ENCODE measurements at regions not wholly inside any gene's neighbourhood (a gene's known extent, or its start where the extent isn't known, plus 50 kb on each side); places are given as distances from the start of the nearest gene placed in this dataset.

DNA sequence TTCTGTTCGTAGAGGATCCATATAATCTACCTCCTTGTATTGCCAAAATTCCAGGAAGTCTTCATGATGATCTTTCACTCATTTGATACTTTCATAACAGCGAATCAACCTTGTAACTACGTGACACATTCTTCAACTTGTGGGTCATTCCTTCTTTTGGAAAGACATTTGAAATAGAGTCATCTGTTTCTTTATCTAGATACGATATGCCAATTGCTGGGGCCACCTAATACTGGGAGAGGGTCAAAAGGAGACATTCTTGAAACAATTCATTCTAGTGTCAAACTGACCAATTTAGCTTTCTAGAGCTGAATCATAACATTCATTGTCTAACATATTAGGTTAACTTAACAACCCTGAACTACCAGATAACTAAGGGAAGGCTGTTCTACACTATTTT lies 62.9 kb upstream of the SMAD1 start:
- Histone ChIP-seq H3F3A (ENCODE audit: insufficient read depth) (no peaks in the 10 kb centered on the region), H2AFZ (no peak overlapping the region), H4K20me1 (ENCODE audit: insufficient read depth) (no peaks in the 10 kb centered on the region), H3K4me1 (ENCODE audit: insufficient read depth) (no peaks in the 10 kb centered on the region), H3K9ac (no peak overlapping the region), H3K27ac (no peak overlapping the region), H3K4me3 (no peak overlapping the region), H3K36me3 (ENCODE audit: low read depth) (no peaks in the 10 kb centered on the region), H3K4me2 (ENCODE audit: unreplicated experiment) (no peak overlapping the region), H3K9me3 (ENCODE audit: low read depth) (no peaks in the 10 kb centered on the region), H3K9me2 (ENCODE audit: insufficient read depth) (no peaks in the 10 kb centered on the region; the same call in 1 of the 2 replicates), H3K79me2 (ENCODE audit: insufficient read depth) (no peaks in the 10 kb centered on the region), H3K27me3 (replicated peaks; ENCODE audit: insufficient read depth) (0 out of 2 replicates have a peak, but pooled peaks cover 5% of the 10 kb centered on the region)
- TF ChIP-seq EZH2phosphoT487 (IDR thresholded peaks at IDR 0.05; ENCODE audit: insufficient read depth, low read depth): no peak
- no peak for TF ChIP-seq EZH2 (IDR thresholded peaks at IDR 0.05; ENCODE audit: insufficient read depth, poor library complexity, severe bottlenecking)
- 55 to 56% methylated on average over 4 of the region's 4 CpGs for WGBS, 2 experiments (ENCODE audit: low coverage in 1 of 2, low lambda C conversion rate in 2 of 2, missing lambda C conversion rate in 2 of 2)
- in situ Hi-C loops (cut with MboI): no loop called here
- no peak for DNase-seq

- in situ Hi-C loops (cut with MboI): no loop called here
- DNase-seq: no peak
- Histone ChIP-seq H3K4me2 (ENCODE audit: unreplicated experiment) (no peak overlapping the region), H4K20me1 (ENCODE audit: insufficient read depth) (no peaks in the 10 kb centered on the region), H3K27me3 (replicated peaks; ENCODE audit: insufficient read depth) (0 out of 2 replicates have a peak, but pooled peaks cover 8% of the 10 kb centered on the region), H3K36me3 (ENCODE audit: low read depth) (no peaks in the 10 kb centered on the region), H3K79me2 (ENCODE audit: insufficient read depth) (no peaks in the 10 kb centered on the region), H3F3A (ENCODE audit: insufficient read depth) (no peaks in the 10 kb centered on the region), H3K4me1 (ENCODE audit: insufficient read depth) (no peaks in the 10 kb centered on the region), H3K27ac (no peak overlapping the region), H2AFZ (no peak overlapping the region), H3K9me3 (ENCODE audit: low read depth) (no peaks in the 10 kb centered on the region), H3K9ac (no peak overlapping the region), H3K9me2 (ENCODE audit: insufficient read depth) (no peaks in the 10 kb centered on the region; the same call in 1 of the 2 replicates), H3K4me3 (no peak overlapping the region)
- WGBS, 2 experiments (ENCODE audit: low coverage in 1 of 2, low lambda C conversion rate in 2 of 2, missing lambda C conversion rate in 2 of 2): 71 to 75% methylated on average over 5 of the region's 5 CpGs
- TF ChIP-seq EZH2 (IDR thresholded peaks at IDR 0.05; ENCODE audit: insufficient read depth, poor library complexity, severe bottlenecking): no peak
- no peak for TF ChIP-seq EZH2phosphoT487 (IDR thresholded peaks at IDR 0.05; ENCODE audit: insufficient read depth, low read depth)
Observed at GRCh38 chr4:145417348-145418130, 64.1 kb upstream of the SMAD1 start.

- Histone ChIP-seq H3K36me3 (ENCODE audit: low read depth) (no peaks in the 10 kb centered on the region), H3K4me3 (no peak overlapping the region), H3K27ac (no peak overlapping the region), H3K27me3 (replicated peaks; ENCODE audit: insufficient read depth) (peaks cover 8% of the 10 kb centered on the region; the same call in 1 of the 2 replicates), H3F3A (ENCODE audit: insufficient read depth) (no peaks in the 10 kb centered on the region), H3K9me3 (ENCODE audit: low read depth) (no peaks in the 10 kb centered on the region), H3K4me2 (ENCODE audit: unreplicated experiment) (no peak overlapping the region), H2AFZ (no peak overlapping the region), H3K79me2 (ENCODE audit: insufficient read depth) (no peaks in the 10 kb centered on the region), H3K9ac (no peak overlapping the region), H3K9me2 (ENCODE audit: insufficient read depth) (no peaks in the 10 kb centered on the region; the same call in 1 of the 2 replicates), H3K4me1 (ENCODE audit: insufficient read depth) (no peaks in the 10 kb centered on the region), H4K20me1 (ENCODE audit: insufficient read depth) (no peaks in the 10 kb centered on the region)
- in situ Hi-C loops (cut with MboI): no loop called here
- TF ChIP-seq EZH2phosphoT487 (IDR thresholded peaks at IDR 0.05; ENCODE audit: insufficient read depth, low read depth) (no peak), EZH2 (IDR thresholded peaks at IDR 0.05; ENCODE audit: insufficient read depth, poor library complexity, severe bottlenecking) (no peak)
- no peak for DNase-seq
- WGBS, 2 experiments (ENCODE audit: low coverage in 1 of 2, low lambda C conversion rate in 2 of 2, missing lambda C conversion rate in 2 of 2): 75 to 80% methylated on average over 1 of the region's 1 CpG
Observed at GRCh38 chr4:145414841-145415240, 66.8 kb upstream of the SMAD1 start.

DNA sequence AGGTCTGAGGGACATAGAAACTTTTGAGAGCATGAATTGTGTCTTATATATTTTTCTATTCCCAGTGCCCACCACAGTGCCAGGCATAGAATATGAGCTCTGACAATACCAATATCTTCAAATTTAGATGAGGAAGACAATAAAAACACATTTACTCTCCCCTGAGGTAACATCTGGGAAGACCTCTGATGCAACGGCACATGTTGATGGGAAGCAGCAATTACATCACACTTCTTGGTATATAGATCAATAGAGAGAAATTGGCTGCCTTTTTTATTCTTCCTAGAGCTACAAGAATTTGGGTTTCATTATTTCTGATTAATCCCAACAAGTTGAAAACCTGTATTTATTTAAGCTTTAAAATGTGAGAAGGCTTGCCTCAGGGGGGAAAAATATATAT lies 67.4 kb upstream of the SMAD1 start:
- no peak overlapping the region for H2AFZ ChIP-seq
- peaks cover 8% of the 10 kb centered on the region; the same call in 1 of the 2 replicates for H3K27me3 ChIP-seq (replicated peaks; ENCODE audit: insufficient read depth)
- H4K20me1 ChIP-seq (ENCODE audit: insufficient read depth): no peaks in the 10 kb centered on the region
- in situ Hi-C loops (cut with MboI): no loop called here
- no peaks in the 10 kb centered on the region for H3K9me3 ChIP-seq (ENCODE audit: low read depth)
- no peak overlapping the region for H3K9ac ChIP-seq
- no peak for TF ChIP-seq EZH2phosphoT487 (IDR thresholded peaks at IDR 0.05; ENCODE audit: insufficient read depth, low read depth)
- TF ChIP-seq EZH2 (IDR thresholded peaks at IDR 0.05; ENCODE audit: insufficient read depth, poor library complexity, severe bottlenecking): no peak
- H3K4me3 ChIP-seq: no peak overlapping the region
- no peak overlapping the region for H3K4me2 ChIP-seq (ENCODE audit: unreplicated experiment)
- no peak overlapping the region for H3K27ac ChIP-seq
- no peak for DNase-seq
- 44 to 59% methylated on average over 1 of the region's 1 CpG for WGBS, 2 experiments (ENCODE audit: low coverage in 1 of 2, low lambda C conversion rate in 2 of 2, missing lambda C conversion rate in 2 of 2)
- H3K4me1 ChIP-seq (ENCODE audit: insufficient read depth): no peaks in the 10 kb centered on the region
- H3K79me2 ChIP-seq (ENCODE audit: insufficient read depth): no peaks in the 10 kb centered on the region
- no peaks in the 10 kb centered on the region for H3K36me3 ChIP-seq (ENCODE audit: low read depth)
- no peaks in the 10 kb centered on the region for H3F3A ChIP-seq (ENCODE audit: insufficient read depth)
- H3K9me2 ChIP-seq (ENCODE audit: insufficient read depth): no peaks in the 10 kb centered on the region; the same call in 1 of the 2 replicates

Data from GM23248 (cell line).